H1 (cell line): ENCODE measurements at regions not wholly inside any gene's neighbourhood (a gene's known extent, or its start where the extent isn't known, plus 50 kb on each side); places are given as distances from the start of the nearest gene placed in this dataset.

Experiments
- CTCF ChIA-PET: fragments of 300-600 bp; sonication (Branson Sonifier 250); formaldehyde crosslinking; loops from one replicate; lab custom pipeline; 2021; ENCODE audit not compliant: partially characterized antibody; lab: Charles Lee
- POLR2A ChIA-PET: fragments of 300-600 bp; sonication (Branson Sonifier 250); formaldehyde crosslinking; loops from one replicate; lab custom pipeline; 2021; ENCODE audit warnings: inconsistent platforms; ENCODE audit not compliant: partially characterized antibody; lab: Charles Lee
- DNase-seq, 2 experiments: peaks; one replicate each; pipeline versions ENCODE4 v3.0.0 to v3.0.0-alpha.2; 2010 to 2022; ENCODE audit warnings: low spot score in 2 of 2, low read depth in 1 of 2, mixed read lengths in 1 of 2
- FAIRE-seq: peaks from 2 replicates; lab custom pipeline; 2011; peaks lifted over from hg19 to GRCh38; lab: Jason Lieb, UNC
- H2AFZ ChIP-seq: 2 replicates; pipeline ENCODE4 v1.8.1; 2012; ENCODE audit warnings: low read length, inconsistent platforms
- H2AK5ac ChIP-seq: 2 replicates; pipeline ENCODE4 v1.6.1; 2013; ENCODE audit warnings: low read depth, low read length
- H2BK120ac ChIP-seq: replicated peaks from 2 replicates; pipeline ENCODE3; 2013; ENCODE audit warnings: low read depth, low read length, inconsistent platforms
- H2BK12ac ChIP-seq: 2 replicates; pipeline ENCODE4 v1.6.1; 2013; ENCODE audit warnings: low read depth, low read length
- H2BK15ac ChIP-seq: 2 replicates; pipeline ENCODE4 v1.6.1; 2013; ENCODE audit warnings: low read length
- H2BK20ac ChIP-seq: 2 replicates; pipeline ENCODE4 v1.6.1; 2013; ENCODE audit warnings: low read length
- H2BK5ac ChIP-seq: 2 replicates; pipeline ENCODE4 v1.6.1; 2013; ENCODE audit warnings: low read depth, low read length
- H3K14ac ChIP-seq: 2 replicates; pipeline ENCODE4 v1.6.1; 2013; ENCODE audit warnings: inconsistent platforms; ENCODE audit not compliant: insufficient read length
- H3K18ac ChIP-seq: 2 replicates; pipeline ENCODE4 v1.6.1; 2013; ENCODE audit warnings: low read length; ENCODE audit errors: extremely low read depth
- H3K23ac ChIP-seq: 2 replicates; pipeline ENCODE4 v1.6.1; 2013; ENCODE audit warnings: inconsistent platforms; ENCODE audit not compliant: insufficient read length
- H3K23me2 ChIP-seq: 2 replicates; pipeline ENCODE4 v1.6.1; 2013; ENCODE audit warnings: low read depth, low read length
- H3K27ac ChIP-seq: 2 replicates; pipeline ENCODE4 v1.6.1; 2011; ENCODE audit warnings: low read depth, low read length, inconsistent platforms
- H3K27me3 ChIP-seq, 4 experiments: replicated peaks in 1 of 4; 1 replicate in 1 of 4; 2 replicates in 3 of 4; pipeline versions ENCODE4 v1.6.1 to v1.8.1; 2011 to 2013; ENCODE audit warnings: low read length in 3 of 4, mild to moderate bottlenecking in 3 of 4, inconsistent platforms in 2 of 4, mixed read lengths in 2 of 4, moderate library complexity in 1 of 4; ENCODE audit not compliant: control insufficient read depth in 3 of 4, insufficient read depth in 3 of 4; ENCODE audit errors: extremely low read depth in 1 of 4
- H3K36me3 ChIP-seq, 4 experiments: 2 replicates each; pipeline versions ENCODE4 v1.6.1 to v1.8.1; 2011 to 2013; ENCODE audit warnings: mild to moderate bottlenecking in 4 of 4, low read length in 3 of 4, moderate library complexity in 2 of 4, control low read depth in 1 of 4, inconsistent platforms in 1 of 4; ENCODE audit not compliant: insufficient read depth in 4 of 4, control insufficient read depth in 2 of 4
- H3K4ac ChIP-seq: replicated peaks from 2 replicates; pipeline ENCODE3; 2013; ENCODE audit warnings: low read length, low read depth, mixed read lengths, inconsistent platforms; ENCODE audit not compliant: insufficient read length
- H3K4me1 ChIP-seq, 4 experiments: replicated peaks in 1 of 4; 1 replicate in 1 of 4; 2 replicates in 3 of 4; pipeline versions ENCODE4 v1.6.1 to v1.8.1; 2011 to 2013; ENCODE audit warnings: low read length in 3 of 4, inconsistent platforms in 2 of 4, mixed read lengths in 1 of 4; ENCODE audit not compliant: insufficient read depth in 4 of 4, control insufficient read depth in 3 of 4
- H3K4me2 ChIP-seq, 2 experiments: 2 replicates each; pipeline versions ENCODE4 v1.6.1 to v1.8.1; 2011 to 2013; ENCODE audit warnings: low read depth in 2 of 2, low read length in 2 of 2, control low read depth in 1 of 2, inconsistent platforms in 1 of 2, mild to moderate bottlenecking in 1 of 2; ENCODE audit not compliant: insufficient read depth in 1 of 2
- H3K4me3 ChIP-seq, 4 experiments: fragments of 200-600, 300-600 bp in 1 of 4; sonication (generic), shearing (Covaris generic), sonication (Bioruptor Twin) in 1 of 4; 2 replicates each; pipeline versions ENCODE4 v1.5.1 to v1.8.1; 2011 to 2016; ENCODE audit warnings: low read length in 4 of 4, low read depth in 3 of 4, control low read depth in 2 of 4, inconsistent platforms in 2 of 4, mild to moderate bottlenecking in 2 of 4, mixed read lengths in 1 of 4, moderate library complexity in 1 of 4; ENCODE audit not compliant: insufficient read depth in 2 of 4; ENCODE audit errors: extremely low read depth in 1 of 4
- H3K56ac ChIP-seq: replicated peaks from 2 replicates; pipeline ENCODE3; 2013; ENCODE audit warnings: low read depth, mild to moderate bottlenecking, mixed read lengths, low read length, inconsistent platforms; ENCODE audit not compliant: insufficient read length
- H3K79me1 ChIP-seq: 2 replicates; pipeline ENCODE4 v1.6.1; 2013; ENCODE audit warnings: low read depth, low read length, control low read depth
- H3K79me2 ChIP-seq, 2 experiments: 2 replicates each; pipeline versions ENCODE4 v1.6.1 to v1.8.1; 2012 to 2013; ENCODE audit warnings: low read length in 2 of 2, mild to moderate bottlenecking in 2 of 2, inconsistent platforms in 1 of 2; ENCODE audit not compliant: insufficient read depth in 2 of 2, control insufficient read depth in 1 of 2
- H3K9ac ChIP-seq, 4 experiments: replicated peaks in 1 of 4; 1 replicate in 1 of 4; 2 replicates in 3 of 4; pipeline versions ENCODE4 v1.6.1 to v1.8.1; 2011 to 2013; ENCODE audit warnings: low read depth in 3 of 4, low read length in 3 of 4, control low read depth in 2 of 4, mild to moderate bottlenecking in 2 of 4, moderate library complexity in 2 of 4, inconsistent platforms in 1 of 4; ENCODE audit errors: extremely low read depth in 1 of 4
- H3K9me3 ChIP-seq, 2 experiments: 2 replicates each; pipeline versions ENCODE4 v1.6.1 to v1.8.1; 2012 to 2013; ENCODE audit warnings: mild to moderate bottlenecking in 2 of 2, moderate library complexity in 2 of 2, control low read depth in 1 of 2, inconsistent platforms in 1 of 2, low read depth in 1 of 2, low read length in 1 of 2, mixed read lengths in 1 of 2; ENCODE audit not compliant: insufficient read depth in 2 of 2
- H4K20me1 ChIP-seq, 2 experiments: replicated peaks in 1 of 2; 2 replicates each; pipeline versions ENCODE3 to v1.8.1; 2011 to 2013; ENCODE audit warnings: inconsistent platforms in 2 of 2, low read length in 2 of 2, mild to moderate bottlenecking in 1 of 2; ENCODE audit not compliant: insufficient read depth in 2 of 2, control insufficient read depth in 1 of 2
- H4K5ac ChIP-seq: 2 replicates; pipeline ENCODE4 v1.6.1; 2013; ENCODE audit warnings: low read length, low read depth, mixed read lengths, inconsistent platforms; ENCODE audit not compliant: insufficient read length
- H4K8ac ChIP-seq: 2 replicates; pipeline ENCODE4 v1.8.0; 2013; ENCODE audit warnings: mild to moderate bottlenecking, moderate library complexity, low read length, inconsistent platforms; ENCODE audit not compliant: insufficient read depth; ENCODE audit errors: extremely low read depth
- H4K91ac ChIP-seq: replicated peaks from 2 replicates; pipeline ENCODE3; 2013; ENCODE audit warnings: low read length, mixed read lengths, inconsistent platforms; ENCODE audit not compliant: insufficient read length
- BRCA1 ChIP-seq: IDR thresholded peaks from 2 replicates; pipeline ENCODE4 v1.6.1; 2012; ENCODE audit warnings: low read depth, low read length, improper control_type of control experiment
- CBX8 ChIP-seq: fragments of 300-800, 300-1000 bp; sonication (generic); IDR thresholded peaks from 2 replicates; pipeline ENCODE4 v1.7.1; 2016; ENCODE audit warnings: low read depth, low read length, borderline replicate concordance
- CEBPB ChIP-seq: IDR thresholded peaks from 2 replicates; pipeline ENCODE4 v1.6.1; 2012; ENCODE audit warnings: low read depth, low read length
- CREB1 ChIP-seq: IDR thresholded peaks from 2 replicates; pipeline ENCODE4 v1.6.1; 2012; ENCODE audit warnings: inconsistent platforms
- CTBP2 ChIP-seq: IDR thresholded peaks from 2 replicates; pipeline ENCODE4 v1.7.0; 2011; ENCODE audit warnings: borderline replicate concordance, mild to moderate bottlenecking, moderate library complexity, mixed read lengths, low read length; ENCODE audit not compliant: insufficient read depth, insufficient read length
- E2F6 ChIP-seq: IDR thresholded peaks from 2 replicates; pipeline ENCODE4 v1.6.1; 2012; ENCODE audit warnings: inconsistent platforms
- JUND ChIP-seq: IDR thresholded peaks from 2 replicates; pipeline ENCODE4 v1.6.1; 2011; ENCODE audit warnings: mild to moderate bottlenecking, improper control_type of control experiment, low read length
- POLR2AphosphoS5 ChIP-seq: IDR thresholded peaks from 2 replicates; pipeline ENCODE4 v1.6.1; 2011; ENCODE audit warnings: low read depth, low read length
- RNF2 ChIP-seq: fragments of 200-900, 300-1000 bp; sonication (generic); IDR thresholded peaks from 2 replicates; pipeline ENCODE4 v1.7.1; 2016; ENCODE audit warnings: borderline replicate concordance, low read depth, mild to moderate bottlenecking, antibody characterized with exemption, low read length; ENCODE audit not compliant: poor library complexity, severe bottlenecking; ENCODE audit errors: missing control alignments
- RXRA ChIP-seq: IDR thresholded peaks from 2 replicates; pipeline ENCODE4 v1.6.1; 2011; ENCODE audit warnings: low read depth, mild to moderate bottlenecking, low read length, moderate library complexity; ENCODE audit not compliant: insufficient read depth
- SP1 ChIP-seq: IDR thresholded peaks from 2 replicates; pipeline ENCODE4 v1.6.1; 2011; ENCODE audit warnings: low read depth, low read length
- SP2 ChIP-seq: IDR thresholded peaks from 2 replicates; pipeline ENCODE4 v1.6.1; 2012; ENCODE audit warnings: mild to moderate bottlenecking, low read length, inconsistent platforms
- SUZ12 ChIP-seq: fragments of 200-600 bp; sonication (generic); IDR thresholded peaks from 2 replicates; pipeline ENCODE4 v1.6.1; 2012; ENCODE audit warnings: mild to moderate bottlenecking, inconsistent platforms, low read length, moderate library complexity, mixed read lengths
- TCF12 ChIP-seq: IDR thresholded peaks from 2 replicates; pipeline ENCODE4 v1.6.1; 2011; ENCODE audit warnings: low read depth, mild to moderate bottlenecking, low read length
- TEAD4 ChIP-seq: IDR thresholded peaks from 2 replicates; pipeline ENCODE4 v1.6.1; 2012; ENCODE audit warnings: low read depth, low read length, inconsistent platforms, mixed read lengths
- ZNF274 ChIP-seq: IDR thresholded peaks from 2 replicates; pipeline ENCODE4 v1.7.0; 2012; ENCODE audit warnings: low read length, borderline replicate concordance; ENCODE audit errors: extremely low read depth
- WGBS, 2 experiments: shearing (Covaris generic) in 1 of 2; methylation state at CpG; one replicate each; pipeline versions ENCODE4 v1.1.6 to v1.1.7; 2013 to 2015; ENCODE audit warnings: low lambda C conversion rate in 2 of 2, mixed read lengths in 2 of 2, inconsistent platforms in 1 of 2, low coverage in 1 of 2, missing lambda C conversion rate in 1 of 2; ENCODE audit not compliant: insufficient replicate concordance in 2 of 2, insufficient coverage in 1 of 2, insufficient read length in 1 of 2; ENCODE audit errors: extremely low coverage in 1 of 2, missing lambda C conversion rate in 1 of 2; 5-methylcytosine and 5-hydroxymethylcytosine counted together

GRCh38 chr3:196140224-196140623 lies 58.3 kb upstream of the TFRC start:
- CTCF ChIA-PET = no interaction called here
- WGBS, 2 experiments = 95% methylated on average over 5 of the region's 12 CpGs; no CpG with 5 or more reads in 1 of the 2 experiments
- DNase-seq = no peak
- Histone ChIP-seq H2AFZ (no peak overlapping the region), H3K36me3 (no peaks in the 10 kb centered on the region), H3K9ac (no peak overlapping the region), H2AK5ac (no peak overlapping the region), H3K79me1 (no peaks in the 10 kb centered on the region), H4K20me1 (no peaks in the 10 kb centered on the region), H3K14ac (no peak overlapping the region), H3K27me3 (no peaks in the 10 kb centered on the region), H3K4me2 (no peak overlapping the region), H4K5ac (no peak overlapping the region), H3K27ac (no peak overlapping the region), H3K4ac (no peak overlapping the region), H3K18ac (no peak overlapping the region), H3K79me2 (no peaks in the 10 kb centered on the region), H2BK5ac (no peak overlapping the region), H4K8ac (no peak overlapping the region), H3K23ac (no peak overlapping the region), H3K4me1 (peaks cover 0 to 17% (median 1%) of the 10 kb centered on the region in 4 experiments; a peak in 2 of 7 replicates), H2BK12ac (no peak overlapping the region), H3K4me3 (no peak overlapping the region), H2BK120ac (no peak overlapping the region), H3K9me3 (peaks cover 0 to 3% of the 10 kb centered on the region in 2 experiments; a peak in 1 of 4 replicates), H2BK20ac (no peak overlapping the region), H4K91ac (no peak overlapping the region), H3K56ac (no peak overlapping the region), H3K23me2 (no peaks in the 10 kb centered on the region), H2BK15ac (no peak overlapping the region)
- FAIRE-seq = no peak
- POLR2A ChIA-PET = no interaction called here
- TF ChIP-seq BRCA1 (no peak), CREB1 (no peak), TEAD4 (no peak), TCF12 (no peak), CEBPB (no peak), POLR2AphosphoS5 (no peak), RXRA (no peak), RNF2 (no peak), SUZ12 (no peak), CBX8 (no peak), ZNF274 (no peak), SP1 (no peak), SP2 (no peak), CTBP2 (no peak), JUND (no peak), E2F6 (no peak)
